H1 (cell line): ENCODE measurements at regions not wholly inside any gene's neighbourhood (a gene's known extent, or its start where the extent isn't known, plus 50 kb on each side); places are given as distances from the start of the nearest gene placed in this dataset.

Experiments used
- CTCF ChIA-PET: fragments of 300-600 bp; sonication (Branson Sonifier 250); formaldehyde crosslinking; loops from one replicate; lab custom pipeline; 2021; ENCODE audit not compliant: partially characterized antibody; lab: Charles Lee
- POLR2A ChIA-PET: fragments of 300-600 bp; sonication (Branson Sonifier 250); formaldehyde crosslinking; loops from one replicate; lab custom pipeline; 2021; ENCODE audit warnings: inconsistent platforms; ENCODE audit not compliant: partially characterized antibody; lab: Charles Lee
- DNase-seq, 2 experiments: peaks; one replicate each; pipeline versions ENCODE4 v3.0.0 to v3.0.0-alpha.2; 2010 to 2022; ENCODE audit warnings: low spot score in 2 of 2, low read depth in 1 of 2, mixed read lengths in 1 of 2
- FAIRE-seq: peaks from 2 replicates; lab custom pipeline; 2011; peaks lifted over from hg19 to GRCh38; lab: Jason Lieb, UNC
- H2AFZ ChIP-seq: 2 replicates; pipeline ENCODE4 v1.8.1; 2012; ENCODE audit warnings: low read length, inconsistent platforms
- H2AK5ac ChIP-seq: 2 replicates; pipeline ENCODE4 v1.6.1; 2013; ENCODE audit warnings: low read depth, low read length
- H2BK120ac ChIP-seq: replicated peaks from 2 replicates; pipeline ENCODE3; 2013; ENCODE audit warnings: low read depth, low read length, inconsistent platforms
- H2BK12ac ChIP-seq: 2 replicates; pipeline ENCODE4 v1.6.1; 2013; ENCODE audit warnings: low read depth, low read length
- H2BK15ac ChIP-seq: 2 replicates; pipeline ENCODE4 v1.6.1; 2013; ENCODE audit warnings: low read length
- H2BK20ac ChIP-seq: 2 replicates; pipeline ENCODE4 v1.6.1; 2013; ENCODE audit warnings: low read length
- H2BK5ac ChIP-seq: 2 replicates; pipeline ENCODE4 v1.6.1; 2013; ENCODE audit warnings: low read depth, low read length
- H3K14ac ChIP-seq: 2 replicates; pipeline ENCODE4 v1.6.1; 2013; ENCODE audit warnings: inconsistent platforms; ENCODE audit not compliant: insufficient read length
- H3K18ac ChIP-seq: 2 replicates; pipeline ENCODE4 v1.6.1; 2013; ENCODE audit warnings: low read length; ENCODE audit errors: extremely low read depth
- H3K23ac ChIP-seq: 2 replicates; pipeline ENCODE4 v1.6.1; 2013; ENCODE audit warnings: inconsistent platforms; ENCODE audit not compliant: insufficient read length
- H3K23me2 ChIP-seq: 2 replicates; pipeline ENCODE4 v1.6.1; 2013; ENCODE audit warnings: low read depth, low read length
- H3K27ac ChIP-seq: 2 replicates; pipeline ENCODE4 v1.6.1; 2011; ENCODE audit warnings: low read depth, low read length, inconsistent platforms
- H3K27me3 ChIP-seq, 4 experiments: replicated peaks in 1 of 4; 1 replicate in 1 of 4; 2 replicates in 3 of 4; pipeline versions ENCODE4 v1.6.1 to v1.8.1; 2011 to 2013; ENCODE audit warnings: low read length in 3 of 4, mild to moderate bottlenecking in 3 of 4, inconsistent platforms in 2 of 4, mixed read lengths in 2 of 4, moderate library complexity in 1 of 4; ENCODE audit not compliant: control insufficient read depth in 3 of 4, insufficient read depth in 3 of 4; ENCODE audit errors: extremely low read depth in 1 of 4
- H3K36me3 ChIP-seq, 4 experiments: 2 replicates each; pipeline versions ENCODE4 v1.6.1 to v1.8.1; 2011 to 2013; ENCODE audit warnings: mild to moderate bottlenecking in 4 of 4, low read length in 3 of 4, moderate library complexity in 2 of 4, control low read depth in 1 of 4, inconsistent platforms in 1 of 4; ENCODE audit not compliant: insufficient read depth in 4 of 4, control insufficient read depth in 2 of 4
- H3K4ac ChIP-seq: replicated peaks from 2 replicates; pipeline ENCODE3; 2013; ENCODE audit warnings: low read length, low read depth, mixed read lengths, inconsistent platforms; ENCODE audit not compliant: insufficient read length
- H3K4me1 ChIP-seq, 4 experiments: replicated peaks in 1 of 4; 1 replicate in 1 of 4; 2 replicates in 3 of 4; pipeline versions ENCODE4 v1.6.1 to v1.8.1; 2011 to 2013; ENCODE audit warnings: low read length in 3 of 4, inconsistent platforms in 2 of 4, mixed read lengths in 1 of 4; ENCODE audit not compliant: insufficient read depth in 4 of 4, control insufficient read depth in 3 of 4
- H3K4me2 ChIP-seq, 2 experiments: 2 replicates each; pipeline versions ENCODE4 v1.6.1 to v1.8.1; 2011 to 2013; ENCODE audit warnings: low read depth in 2 of 2, low read length in 2 of 2, control low read depth in 1 of 2, inconsistent platforms in 1 of 2, mild to moderate bottlenecking in 1 of 2; ENCODE audit not compliant: insufficient read depth in 1 of 2
- H3K4me3 ChIP-seq, 4 experiments: fragments of 200-600, 300-600 bp in 1 of 4; sonication (generic), shearing (Covaris generic), sonication (Bioruptor Twin) in 1 of 4; 2 replicates each; pipeline versions ENCODE4 v1.5.1 to v1.8.1; 2011 to 2016; ENCODE audit warnings: low read length in 4 of 4, low read depth in 3 of 4, control low read depth in 2 of 4, inconsistent platforms in 2 of 4, mild to moderate bottlenecking in 2 of 4, mixed read lengths in 1 of 4, moderate library complexity in 1 of 4; ENCODE audit not compliant: insufficient read depth in 2 of 4; ENCODE audit errors: extremely low read depth in 1 of 4
- H3K56ac ChIP-seq: replicated peaks from 2 replicates; pipeline ENCODE3; 2013; ENCODE audit warnings: low read depth, mild to moderate bottlenecking, mixed read lengths, low read length, inconsistent platforms; ENCODE audit not compliant: insufficient read length
- H3K79me1 ChIP-seq: 2 replicates; pipeline ENCODE4 v1.6.1; 2013; ENCODE audit warnings: low read depth, low read length, control low read depth
- H3K79me2 ChIP-seq, 2 experiments: 2 replicates each; pipeline versions ENCODE4 v1.6.1 to v1.8.1; 2012 to 2013; ENCODE audit warnings: low read length in 2 of 2, mild to moderate bottlenecking in 2 of 2, inconsistent platforms in 1 of 2; ENCODE audit not compliant: insufficient read depth in 2 of 2, control insufficient read depth in 1 of 2
- H3K9ac ChIP-seq, 4 experiments: replicated peaks in 1 of 4; 1 replicate in 1 of 4; 2 replicates in 3 of 4; pipeline versions ENCODE4 v1.6.1 to v1.8.1; 2011 to 2013; ENCODE audit warnings: low read depth in 3 of 4, low read length in 3 of 4, control low read depth in 2 of 4, mild to moderate bottlenecking in 2 of 4, moderate library complexity in 2 of 4, inconsistent platforms in 1 of 4; ENCODE audit errors: extremely low read depth in 1 of 4
- H3K9me3 ChIP-seq, 2 experiments: 2 replicates each; pipeline versions ENCODE4 v1.6.1 to v1.8.1; 2012 to 2013; ENCODE audit warnings: mild to moderate bottlenecking in 2 of 2, moderate library complexity in 2 of 2, control low read depth in 1 of 2, inconsistent platforms in 1 of 2, low read depth in 1 of 2, low read length in 1 of 2, mixed read lengths in 1 of 2; ENCODE audit not compliant: insufficient read depth in 2 of 2
- H4K20me1 ChIP-seq, 2 experiments: replicated peaks in 1 of 2; 2 replicates each; pipeline versions ENCODE3 to v1.8.1; 2011 to 2013; ENCODE audit warnings: inconsistent platforms in 2 of 2, low read length in 2 of 2, mild to moderate bottlenecking in 1 of 2; ENCODE audit not compliant: insufficient read depth in 2 of 2, control insufficient read depth in 1 of 2
- H4K5ac ChIP-seq: 2 replicates; pipeline ENCODE4 v1.6.1; 2013; ENCODE audit warnings: low read length, low read depth, mixed read lengths, inconsistent platforms; ENCODE audit not compliant: insufficient read length
- H4K8ac ChIP-seq: 2 replicates; pipeline ENCODE4 v1.8.0; 2013; ENCODE audit warnings: mild to moderate bottlenecking, moderate library complexity, low read length, inconsistent platforms; ENCODE audit not compliant: insufficient read depth; ENCODE audit errors: extremely low read depth
- H4K91ac ChIP-seq: replicated peaks from 2 replicates; pipeline ENCODE3; 2013; ENCODE audit warnings: low read length, mixed read lengths, inconsistent platforms; ENCODE audit not compliant: insufficient read length
- E2F6 ChIP-seq: IDR thresholded peaks from 2 replicates; pipeline ENCODE4 v1.6.1; 2012; ENCODE audit warnings: inconsistent platforms
- SIRT6 ChIP-seq: IDR thresholded peaks from one replicate; pipeline ENCODE4 v1.7.1; 2012; ENCODE audit warnings: low read length, inconsistent platforms
- SP1 ChIP-seq: IDR thresholded peaks from 2 replicates; pipeline ENCODE4 v1.6.1; 2011; ENCODE audit warnings: low read depth, low read length
- WGBS, 2 experiments: shearing (Covaris generic) in 1 of 2; methylation state at CpG; one replicate each; pipeline versions ENCODE4 v1.1.6 to v1.1.7; 2013 to 2015; ENCODE audit warnings: low lambda C conversion rate in 2 of 2, mixed read lengths in 2 of 2, inconsistent platforms in 1 of 2, low coverage in 1 of 2, missing lambda C conversion rate in 1 of 2; ENCODE audit not compliant: insufficient replicate concordance in 2 of 2, insufficient coverage in 1 of 2, insufficient read length in 1 of 2; ENCODE audit errors: extremely low coverage in 1 of 2, missing lambda C conversion rate in 1 of 2; 5-methylcytosine and 5-hydroxymethylcytosine counted together

GRCh38 chr15:69732133-69732532 lies 279.5 kb downstream of the RPLP1 start:
- H3K4me1 ChIP-seq, result peaks cover 0 to 10% (median 4%) of the 10 kb centered on the region in 4 experiments
- H3K4me3 ChIP-seq, result no peak overlapping the region
- H4K8ac ChIP-seq, result no peak overlapping the region
- H3K27ac ChIP-seq, result no peak overlapping the region
- no peak overlapping the region for H2BK15ac ChIP-seq
- H3K27me3 ChIP-seq, result no peaks in the 10 kb centered on the region
- H4K20me1 ChIP-seq, result no peaks in the 10 kb centered on the region
- no peak overlapping the region for H3K4ac ChIP-seq
- H3K18ac ChIP-seq, result no peak overlapping the region
- H3K23me2 ChIP-seq, result no peaks in the 10 kb centered on the region
- WGBS, 2 experiments, result 67% methylated on average over 1 of the region's 1 CpG; no CpG with 5 or more reads in 1 of the 2 experiments
- H3K79me1 ChIP-seq, result no peaks in the 10 kb centered on the region
- ChIA-PET CTCF (interaction anchor here (0.6 to 4.7 kb wide), 7 partner anchors 8 to 1770 kb away, joined by 3 to 19 read pairs (median 4); no protein-coding TSS in a partner anchor), POLR2A (no interaction called here)
- no peak overlapping the region for H3K14ac ChIP-seq
- no peak overlapping the region for H2AK5ac ChIP-seq
- no peak overlapping the region for H3K56ac ChIP-seq
- H3K9ac ChIP-seq, result no peak overlapping the region
- no peak overlapping the region for H3K23ac ChIP-seq
- no peak overlapping the region for H2BK20ac ChIP-seq
- H2AFZ ChIP-seq, result no peak overlapping the region
- no peak for DNase-seq
- no peak overlapping the region for H4K91ac ChIP-seq
- no peak overlapping the region for H4K5ac ChIP-seq
- H3K4me2 ChIP-seq, result no peak overlapping the region
- no peaks in the 10 kb centered on the region for H3K79me2 ChIP-seq
- no peak overlapping the region for H2BK5ac ChIP-seq
- no peak overlapping the region for H2BK12ac ChIP-seq
- no peak overlapping the region for H2BK120ac ChIP-seq
- no peaks in the 10 kb centered on the region for H3K9me3 ChIP-seq
- no peak for FAIRE-seq
- H3K36me3 ChIP-seq, result no peaks in the 10 kb centered on the region
- no peak for TF ChIP-seq E2F6
- TF ChIP-seq SIRT6, result no peak
- TF ChIP-seq SP1, result no peak
